GM12891 (cell line): ENCODE measurements at regions not wholly inside any gene's neighbourhood (a gene's known extent, or its start where the extent isn't known, plus 50 kb on each side); places are given as distances from the start of the nearest gene placed in this dataset.

Source experiments
- POLR2A ChIP-seq: IDR thresholded peaks from 2 replicates; pipeline ENCODE4 v1.6.1; 2011; ENCODE audit warnings: low read depth, low read length, control low read depth
- POLR2AphosphoS5 ChIP-seq: IDR thresholded peaks from 2 replicates; pipeline ENCODE4 v1.6.1; 2011; ENCODE audit warnings: low read depth, low read length, control low read depth
- SPI1 ChIP-seq: IDR thresholded peaks from 2 replicates; pipeline ENCODE4 v1.6.1; 2011; ENCODE audit warnings: low read depth, low read length, control low read depth
- TAF1 ChIP-seq: IDR thresholded peaks from 2 replicates; pipeline ENCODE4 v1.6.1; 2011; ENCODE audit warnings: low read depth, low read length, control low read depth

DNA sequence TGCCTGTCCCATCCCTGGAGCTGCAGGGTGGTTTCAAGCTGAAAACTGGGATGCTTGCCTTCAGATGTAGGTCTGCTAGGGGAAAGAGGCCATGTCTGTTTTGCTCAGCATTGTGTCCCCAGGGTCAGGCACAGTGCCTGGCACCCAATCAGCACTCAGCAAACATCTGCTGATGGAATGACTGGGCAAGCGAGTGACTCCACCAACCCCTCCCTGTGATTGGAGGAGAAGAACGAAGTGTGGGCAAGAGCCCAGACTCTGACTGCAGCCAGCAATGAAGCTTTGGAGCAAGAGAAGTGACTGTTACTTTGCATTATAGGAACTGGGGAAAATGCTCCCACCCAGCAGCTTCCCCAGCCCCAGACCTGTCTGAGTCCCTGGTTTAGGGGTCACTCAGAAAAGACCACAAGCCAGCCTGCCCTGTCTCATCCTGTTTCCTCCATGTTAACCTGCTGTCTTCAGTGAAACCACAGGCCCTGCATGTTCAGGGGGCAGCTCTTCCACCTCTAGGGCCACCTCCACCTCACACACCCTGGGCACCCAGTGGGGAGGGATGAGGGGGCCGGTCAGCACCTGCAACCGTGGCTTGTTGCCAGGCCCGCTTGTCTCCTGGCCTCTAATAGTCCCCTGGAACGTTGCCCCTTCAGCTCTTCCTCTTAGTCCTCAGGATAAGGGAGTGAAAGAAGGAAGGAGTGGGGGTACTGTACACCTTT is 147.4 kb downstream of the TRIM29 start:
- TF ChIP-seq POLR2A, result no peak
- no peak for TF ChIP-seq POLR2AphosphoS5
- no peak for TF ChIP-seq TAF1
- TF ChIP-seq SPI1, result no peak
